RWPE1 (cell line): ENCODE measurements at regions not wholly inside any gene's neighbourhood (a gene's known extent, or its start where the extent isn't known, plus 50 kb on each side); places are given as distances from the start of the nearest gene placed in this dataset.
A peak's percentile ranks its signal among the peaks of the same experiment; 100 is the strongest.

Source experiments
- CTCF ChIA-PET: fragments of 350-600 bp; sonication (Branson Sonifier 250); formaldehyde crosslinking; extraction: SDS; loops from one replicate; lab custom pipeline; 2021; lab: Yijun Ruan, JAX
- POLR2A ChIA-PET: fragments of 400-600 bp; formaldehyde crosslinking; extraction: SDS; loops from one replicate; lab custom pipeline; 2020; ENCODE audit warnings: antibody characterized with exemption; ENCODE audit not compliant: low non-redundant PET; lab: Yijun Ruan, JAX
- DNase-seq: peaks from one replicate; pipeline ENCODE4 v3.0.0; 2012; ENCODE audit warnings: low spot score
- H3K27ac ChIP-seq: fragments of 450-650 bp; 2 replicates; pipeline ENCODE4 v1.5.1; 2017
- CTCF ChIP-seq: fragments of 450-650 bp; conservative IDR thresholded peaks from 2 replicates; pipeline ENCODE4 v1.5.1; 2017; ENCODE audit warnings: low read depth, mild to moderate bottlenecking

GRCh38 chr3:189466004-189466403 lies 165.2 kb upstream of the TP63 start:
- DNase-seq = no peak
- H3K27ac ChIP-seq = no peak overlapping the region
- ChIA-PET POLR2A (no interaction called here), CTCF (interaction anchor here (0.6 to 1.0 kb wide), 3 partner anchors 25 to 193 kb away, joined by 3 read pairs; no protein-coding TSS in a partner anchor)
- TF ChIP-seq CTCF = no peak

GRCh38 chr3:189467451-189467850 lies 163.7 kb upstream of the TP63 start:
- CTCF ChIA-PET = interaction anchor here (0.6 kb wide), 1 partner anchor 25 kb away, joined by 4 read pairs; no protein-coding TSS in a partner anchor

GRCh38 chr3:189474944-189475343 lies 156.2 kb upstream of the TP63 start:
- no peak for DNase-seq
- CTCF ChIA-PET = interaction anchor here (0.7 kb wide), 1 partner anchor 206 kb away, joined by 5 read pairs; no protein-coding TSS in a partner anchor
- no peak overlapping the region for H3K27ac ChIP-seq
- POLR2A ChIA-PET = no interaction called here
- no peak for TF ChIP-seq CTCF

More at GRCh38 chr3:189467451-189467850, 163.7 kb upstream of the TP63 start:
- TF ChIP-seq CTCF = no peak
- H3K27ac ChIP-seq = no peak overlapping the region
- no peak for DNase-seq
- POLR2A ChIA-PET = no interaction called here

GRCh38 chr3:189477614-189478013 lies 153.6 kb upstream of the TP63 start:
- no peak for TF ChIP-seq CTCF
- ChIA-PET CTCF (interaction anchor here (0.6 to 0.7 kb wide), 2 partner anchors 245 to 933 kb away, joined by 3 to 4 read pairs; no protein-coding TSS in a partner anchor), POLR2A (no interaction called here)
- 0 out of 2 replicates have a peak overlapping the region, but pooled peaks have one; percentile 15 for H3K27ac ChIP-seq
- DNase-seq = no peak

GRCh38 chr3:189486556-189486955 lies 144.6 kb upstream of the TP63 start:
- ChIA-PET POLR2A (no interaction called here), CTCF (interaction anchor here (0.6 kb wide), 1 partner anchor 122 kb away, joined by 3 read pairs; no protein-coding TSS in a partner anchor)
- DNase-seq = no peak
- no peak for TF ChIP-seq CTCF
- H3K27ac ChIP-seq = no peak overlapping the region

- H3K27ac ChIP-seq = peak overlapping the region; percentile 55
- peak; percentile 20 for DNase-seq
- ChIA-PET POLR2A (no interaction called here), CTCF (no interaction called here)
- no peak for TF ChIP-seq CTCF
Observed at GRCh38 chr3:189488241-189488767, 142.9 kb upstream of the TP63 start.
